ENCODE measurements at regions not wholly inside any gene's neighbourhood (a gene's known extent, or its start where the extent isn't known, plus 50 kb on each side); places are given as distances from the start of the nearest gene placed in this dataset.

DNA sequence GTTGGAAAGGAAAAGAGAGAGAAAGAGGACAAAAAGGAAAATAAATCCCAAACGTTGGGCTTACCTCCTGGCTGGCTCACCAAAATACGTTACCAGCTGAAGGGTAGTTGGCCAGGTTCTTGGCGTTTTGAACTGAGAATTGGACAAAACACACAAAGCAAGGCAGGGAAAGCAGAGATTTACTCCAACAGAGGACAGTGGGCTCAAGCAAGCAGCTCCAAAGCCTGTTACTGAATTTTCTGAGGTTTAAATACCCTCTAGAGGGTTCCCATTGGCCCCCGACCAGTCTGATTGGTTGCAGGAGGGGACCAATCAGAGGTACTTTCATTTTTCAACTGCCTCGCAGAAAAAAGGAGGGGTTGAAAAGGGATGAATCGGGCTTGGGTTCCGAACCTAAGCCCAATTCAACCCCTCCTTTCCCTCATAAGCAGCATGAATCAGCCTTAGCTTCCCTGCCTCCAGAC lies 55.6 kb upstream of the ALOX12 start:
- DNase-seq (ENCODE audit: low read depth), result peak; percentile 86

DNA sequence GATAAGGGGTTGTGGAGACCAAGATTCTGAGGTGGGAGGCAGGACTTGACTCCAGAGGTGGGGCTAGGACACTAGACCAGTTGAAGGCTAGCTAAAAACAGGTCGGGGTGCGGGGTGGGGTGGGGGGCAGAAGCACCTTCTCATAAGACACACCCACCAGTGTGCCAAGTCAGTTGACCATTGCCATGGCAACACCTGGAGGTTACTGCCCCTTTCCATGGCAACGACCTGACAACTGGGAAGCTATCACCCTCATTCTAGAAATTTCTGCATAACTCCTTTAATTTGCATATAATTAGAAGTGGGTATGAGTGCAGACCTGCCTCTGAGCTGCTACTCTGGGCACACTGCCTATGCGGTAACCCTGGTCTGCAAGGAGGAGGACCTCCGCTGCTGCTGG lies 53.9 kb upstream of the ALOX12 start:
- DNase-seq (ENCODE audit: low read depth), result no peak

DNA sequence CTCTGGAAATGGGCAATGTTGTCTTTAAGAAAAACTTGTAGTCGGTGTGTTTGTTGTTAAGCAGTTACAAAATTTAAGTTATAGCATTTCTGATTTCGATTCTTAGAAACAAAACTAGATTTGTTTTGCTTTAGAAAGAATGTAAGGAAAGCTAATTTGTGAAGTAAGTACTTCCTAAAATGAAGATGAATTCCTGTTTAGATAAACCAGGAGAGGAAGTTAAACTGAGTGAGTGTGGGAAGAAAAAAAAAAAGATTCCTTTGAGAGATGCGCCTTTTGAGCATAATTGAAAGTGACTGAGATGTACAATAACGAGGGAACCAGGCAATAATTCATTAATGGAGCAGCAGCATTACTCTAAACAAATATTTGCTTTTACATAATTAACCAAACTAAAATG lies 52.4 kb upstream of the ALOX12 start:
- DNase-seq (ENCODE audit: low read depth), result no peak

Data from RPMI7951 (cell line).